ENCODE measurements at regions not wholly inside any gene's neighbourhood (a gene's known extent, or its start where the extent isn't known, plus 50 kb on each side); places are given as distances from the start of the nearest gene placed in this dataset.

DNA sequence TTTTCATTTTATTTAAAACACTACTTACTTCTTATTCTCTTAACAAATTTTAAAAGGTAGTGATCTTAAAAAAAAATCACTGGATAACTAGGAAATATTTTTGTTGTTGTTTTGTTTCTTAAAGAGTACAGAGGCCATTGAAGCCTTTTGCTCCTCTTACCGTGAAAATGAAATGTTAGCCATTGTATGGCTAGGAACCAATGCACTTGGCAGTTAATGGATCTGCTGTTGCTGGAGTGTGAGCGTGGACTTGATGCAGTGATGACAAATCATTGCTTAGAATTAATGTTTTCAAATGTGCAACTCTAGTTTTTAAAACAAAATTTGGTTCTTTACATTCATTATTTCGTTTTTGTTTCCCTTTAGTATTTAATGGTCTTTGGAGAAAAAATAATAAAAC is 162.3 kb downstream of the HAUS1 start:
- no peak for DNase-seq (ENCODE audit: low spot score)

GRCh38 chr18:46268671-46269070 is 164.5 kb downstream of the HAUS1 start:
- no peak for DNase-seq (ENCODE audit: low spot score)

GRCh38 chr18:46269275-46269674 is 165.1 kb downstream of the HAUS1 start:
- DNase-seq (ENCODE audit: low spot score): no peak

DNA sequence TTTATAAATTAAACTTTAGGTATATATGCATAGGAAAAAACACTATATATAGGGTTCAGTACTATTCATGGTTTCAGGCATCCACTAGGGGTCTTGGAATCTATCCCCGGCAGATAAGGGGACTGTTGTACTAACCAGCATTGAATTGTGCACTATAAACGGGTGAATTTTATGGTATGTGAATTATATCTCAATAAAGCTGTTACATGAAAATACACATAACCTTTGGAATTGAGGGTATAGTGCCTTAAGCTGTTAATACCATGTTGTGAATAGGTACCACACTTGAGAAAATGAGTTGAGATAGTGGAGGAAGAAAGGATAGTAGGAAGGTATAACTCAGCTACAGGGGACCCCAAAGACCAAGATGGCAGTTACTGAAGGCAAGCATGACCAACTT is 167.3 kb downstream of the HAUS1 start:
- no peak for DNase-seq (ENCODE audit: low spot score)

GRCh38 chr18:46273861-46274260 is 169.7 kb downstream of the HAUS1 start:
- no peak for DNase-seq (ENCODE audit: low spot score)

DNA sequence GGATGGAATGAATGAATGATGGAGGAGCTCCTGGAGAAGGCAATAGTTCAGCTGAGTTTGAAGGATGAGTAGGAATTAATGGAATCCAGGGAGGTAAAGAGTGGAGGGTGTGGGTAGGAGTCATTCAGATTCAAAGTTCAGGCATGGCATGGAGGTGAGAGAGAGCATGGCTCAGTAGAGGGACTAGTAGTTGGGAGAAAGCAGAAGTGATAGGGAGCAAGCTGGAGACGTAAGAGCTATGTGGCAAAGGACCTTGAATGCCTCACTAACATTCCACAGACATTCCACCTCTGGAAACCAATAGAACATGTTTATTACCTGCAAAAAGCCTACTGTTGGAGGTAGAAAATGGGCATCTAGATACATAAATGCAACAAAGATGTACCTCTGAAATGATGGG is 170.1 kb downstream of the HAUS1 start:
- no peak for DNase-seq (ENCODE audit: low spot score)

GRCh38 chr18:46275370-46275769 is 171.2 kb downstream of the HAUS1 start:
- DNase-seq (ENCODE audit: low spot score): no peak

DNA sequence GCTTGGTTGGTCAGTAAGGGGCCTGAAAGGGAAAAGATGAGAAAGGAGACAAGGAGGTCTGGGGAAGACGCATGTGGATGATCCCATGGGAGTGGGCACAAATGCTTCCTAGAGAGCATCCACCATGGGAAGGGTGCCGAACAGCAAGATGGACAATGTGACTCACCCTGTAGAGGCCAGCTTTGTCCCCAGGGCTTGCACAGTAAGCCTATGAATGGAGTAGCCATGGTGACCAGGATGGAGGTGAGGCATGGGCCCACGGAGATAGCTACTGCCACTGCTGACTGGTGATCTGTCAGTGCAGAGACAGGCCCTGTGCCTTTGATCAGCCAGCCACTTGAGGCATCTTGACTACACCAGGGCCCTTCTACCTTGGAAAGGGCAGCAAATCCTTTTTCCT is 172.6 kb downstream of the HAUS1 start:
- DNase-seq (ENCODE audit: low spot score): no peak

DNA sequence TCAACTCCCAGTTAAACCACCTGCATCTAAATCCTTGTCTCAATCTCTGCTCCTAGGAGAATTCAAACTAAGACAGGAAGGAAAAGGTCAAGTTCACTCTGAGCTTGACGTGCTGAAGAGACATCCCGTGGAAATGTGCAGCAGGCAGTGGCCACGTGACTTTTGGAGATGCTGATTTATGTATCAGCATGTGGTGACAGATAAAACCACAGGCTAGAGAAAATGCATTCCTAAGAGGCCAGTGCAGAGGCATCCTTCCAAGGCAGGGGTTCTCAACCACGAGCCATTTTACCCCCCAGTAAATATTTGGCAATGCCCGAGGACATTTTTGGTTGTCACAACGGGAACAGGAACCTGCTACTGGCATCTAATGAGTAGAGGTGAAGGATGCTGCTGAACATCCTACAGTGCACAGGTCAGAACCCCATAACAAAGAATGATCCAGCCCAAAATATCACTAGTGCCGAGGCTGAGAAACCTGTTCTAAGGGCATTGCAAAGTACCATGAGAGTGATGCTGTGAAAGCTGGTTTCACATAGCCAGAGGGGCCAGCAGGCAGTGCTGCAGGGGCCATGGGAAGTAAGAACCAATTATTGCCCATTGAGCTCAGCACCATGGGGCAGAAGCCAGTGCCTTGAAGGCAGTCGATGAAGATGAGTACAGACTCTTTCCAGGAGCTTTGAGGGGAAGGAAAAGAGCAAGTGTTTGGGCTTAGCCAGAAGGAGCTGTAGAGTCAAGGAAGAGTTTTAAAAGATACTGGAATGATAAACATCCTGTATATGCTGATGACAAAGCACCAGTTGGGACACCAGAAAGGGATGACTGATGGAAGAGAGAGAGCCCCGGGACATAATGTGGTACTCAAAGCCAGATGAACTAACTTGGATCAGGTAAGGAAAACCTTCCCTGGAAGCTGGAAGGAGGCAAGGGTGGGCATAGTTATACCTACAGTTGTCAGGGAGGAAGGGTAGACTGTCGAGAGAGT is 174.6 kb downstream of the HAUS1 start:
- peak; percentile 28 for DNase-seq (ENCODE audit: low spot score)

DNA sequence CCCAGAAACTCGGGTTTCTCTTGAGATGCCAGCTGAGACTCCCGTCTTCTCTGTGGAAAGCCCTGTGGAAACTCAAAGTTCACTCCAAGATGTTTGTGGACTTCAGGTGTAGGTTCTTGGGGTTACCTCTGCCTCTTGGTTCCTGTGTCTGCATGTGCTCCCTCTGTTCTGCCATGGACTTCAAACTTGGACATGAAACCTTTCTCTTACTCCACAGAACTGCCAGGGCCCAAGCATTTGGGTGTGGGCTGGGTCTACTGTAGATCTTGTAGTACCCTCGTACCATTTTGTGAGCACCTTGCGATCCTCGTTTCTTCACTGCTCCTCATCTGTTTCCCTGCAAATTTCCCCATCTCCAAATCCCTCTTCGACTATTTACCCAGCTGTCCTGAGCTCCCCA is 175.5 kb downstream of the HAUS1 start:
- DNase-seq (ENCODE audit: low spot score): peak; percentile 8

DNA sequence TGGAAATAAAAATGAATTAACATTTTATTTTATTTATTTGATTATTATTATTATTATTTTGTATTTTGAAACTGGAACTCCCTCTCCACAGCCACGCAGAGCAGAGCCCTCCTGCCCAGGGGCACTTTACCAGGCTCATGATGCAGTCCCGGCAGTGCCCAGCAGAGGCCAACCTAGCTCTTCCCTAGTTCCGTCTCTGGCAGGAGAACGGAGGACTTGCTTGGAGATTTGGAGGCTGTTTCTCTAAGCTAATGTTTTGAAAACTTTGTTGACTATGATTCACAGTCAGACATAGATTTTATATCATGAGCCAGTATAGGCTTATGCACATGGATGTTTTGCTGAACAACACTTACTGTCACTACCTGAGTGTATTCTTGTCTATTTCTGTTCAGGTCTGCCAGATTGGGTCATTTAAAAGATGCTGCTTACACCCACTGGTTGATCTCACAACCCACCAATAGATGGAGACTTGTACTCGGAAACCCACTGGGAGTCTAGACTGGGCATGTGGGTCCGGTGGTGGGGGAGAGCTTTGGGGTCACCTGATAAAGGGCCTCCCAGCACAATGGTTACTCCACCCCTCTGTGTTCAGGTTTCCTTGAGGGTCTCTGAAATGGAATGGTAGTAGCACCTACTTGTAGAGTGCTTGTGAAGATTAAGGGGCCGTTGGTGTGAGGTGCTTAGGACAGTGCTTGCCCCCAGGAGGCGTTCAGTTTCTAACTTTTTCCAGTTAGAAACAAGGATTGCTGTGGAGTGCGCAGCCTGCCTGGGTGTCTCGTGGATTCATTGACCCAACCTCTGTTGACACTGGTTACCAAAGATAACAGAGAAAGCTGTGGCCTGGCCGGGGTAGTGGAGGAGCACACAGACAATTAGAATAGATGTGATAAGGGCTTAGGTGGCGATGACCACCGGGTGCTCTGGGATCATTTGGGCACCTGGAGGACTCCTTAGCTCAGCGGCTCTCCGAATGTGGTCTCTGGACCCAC is 177.3 kb downstream of the HAUS1 start:
- DNase-seq (ENCODE audit: low spot score): peak; percentile 80

DNA sequence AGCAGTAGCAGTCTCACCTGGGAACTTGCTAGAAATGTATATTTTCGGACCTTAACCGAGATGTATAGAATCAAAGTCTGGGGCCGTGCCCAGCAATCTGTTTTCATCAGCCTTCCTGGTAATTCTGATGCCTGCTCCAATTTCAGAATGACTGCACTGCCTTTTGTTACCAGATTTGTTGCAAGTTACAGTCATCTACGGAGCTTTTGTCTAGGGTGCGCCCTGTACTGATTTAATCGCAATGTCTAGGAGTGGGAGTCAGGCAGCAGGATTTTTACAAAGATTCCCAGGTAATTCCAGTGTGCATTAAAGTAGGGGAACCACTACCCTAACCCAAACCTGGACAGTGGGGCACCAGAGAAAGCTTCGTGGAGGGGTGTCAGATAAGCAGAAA is 178.0 kb downstream of the HAUS1 start:
- no peak for DNase-seq (ENCODE audit: low spot score)

- DNase-seq (ENCODE audit: low spot score): no peak
These were observed 178.5 kb downstream of the HAUS1 start for GRCh38 chr18:46282646-46283045.

DNA sequence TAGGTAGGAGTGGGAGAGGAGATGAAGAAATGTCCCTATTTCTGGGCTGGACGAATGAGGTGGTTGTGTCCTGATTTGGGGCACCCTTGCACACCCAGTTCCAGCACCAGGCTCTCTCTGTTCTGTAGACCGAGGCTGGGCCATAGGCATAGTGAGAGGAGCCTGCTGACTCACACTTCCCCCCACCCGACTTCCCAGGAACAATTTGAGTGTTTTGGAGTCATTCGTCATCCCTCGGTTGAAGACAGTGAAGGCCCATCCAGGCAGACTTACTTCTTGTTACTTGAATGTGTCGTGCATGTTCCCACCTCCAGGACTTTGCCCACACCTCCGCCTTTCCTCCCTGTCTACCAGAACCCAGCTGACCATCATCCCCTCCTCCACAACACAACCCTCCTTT is 179.1 kb downstream of the HAUS1 start:
- no peak for DNase-seq (ENCODE audit: low spot score)

- peak; percentile 64 for DNase-seq (ENCODE audit: low spot score)
These were observed 179.7 kb downstream of the HAUS1 start for GRCh38 chr18:46283895-46284295.

- DNase-seq (ENCODE audit: low spot score): no peak
These were observed 185.3 kb downstream of the HAUS1 start for GRCh38 chr18:46289463-46289862.

DNA sequence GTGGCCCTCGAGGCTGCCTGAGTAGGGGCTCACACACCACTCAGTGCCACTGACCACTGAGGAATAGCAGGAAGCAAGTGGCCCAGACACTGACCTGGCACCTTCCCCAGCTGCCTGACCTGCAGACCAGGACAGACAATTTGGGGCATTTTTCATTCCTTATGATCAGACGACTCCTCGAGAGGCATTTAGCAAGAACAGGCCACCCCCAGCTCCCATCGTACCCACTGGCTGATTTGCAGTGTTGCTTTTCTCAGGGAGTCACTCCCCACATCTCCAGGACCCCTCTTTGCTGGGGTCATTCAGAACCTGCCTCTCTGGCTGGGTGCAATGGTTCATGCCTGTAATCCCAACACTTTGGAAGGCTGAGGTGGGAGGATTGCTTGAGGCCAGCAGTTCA is 185.7 kb downstream of the HAUS1 start:
- no peak for DNase-seq (ENCODE audit: low spot score)

- no peak for DNase-seq (ENCODE audit: low spot score)
These were observed 186.3 kb downstream of the HAUS1 start for GRCh38 chr18:46290440-46291020.

DNA sequence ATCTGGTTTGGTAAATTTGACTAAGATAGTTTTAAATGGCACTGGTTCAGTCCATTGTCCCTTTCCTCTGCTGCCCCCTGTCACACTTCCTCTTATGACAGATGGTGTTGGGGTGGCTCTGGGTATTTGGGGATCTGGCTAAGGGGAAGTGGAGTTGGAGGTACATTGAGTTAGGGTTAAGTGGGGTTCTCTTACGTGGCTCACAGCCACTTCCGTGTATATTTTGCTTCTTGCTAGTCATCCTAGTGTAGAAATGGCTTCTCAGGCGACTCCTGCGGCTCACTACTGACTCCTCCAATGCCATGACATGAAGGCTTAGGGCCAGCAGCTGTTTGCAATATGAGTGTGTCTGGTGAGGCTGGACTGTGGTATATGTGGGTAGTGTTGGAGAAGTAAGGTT is 187.0 kb downstream of the HAUS1 start:
- peak; percentile 23 for DNase-seq (ENCODE audit: low spot score)

- no peak for DNase-seq (ENCODE audit: low spot score)
These were observed 189.6 kb downstream of the HAUS1 start for GRCh38 chr18:46293742-46294181.

GRCh38 chr18:46294318-46294717 is 190.1 kb downstream of the HAUS1 start:
- no peak for DNase-seq (ENCODE audit: low spot score)

DNA sequence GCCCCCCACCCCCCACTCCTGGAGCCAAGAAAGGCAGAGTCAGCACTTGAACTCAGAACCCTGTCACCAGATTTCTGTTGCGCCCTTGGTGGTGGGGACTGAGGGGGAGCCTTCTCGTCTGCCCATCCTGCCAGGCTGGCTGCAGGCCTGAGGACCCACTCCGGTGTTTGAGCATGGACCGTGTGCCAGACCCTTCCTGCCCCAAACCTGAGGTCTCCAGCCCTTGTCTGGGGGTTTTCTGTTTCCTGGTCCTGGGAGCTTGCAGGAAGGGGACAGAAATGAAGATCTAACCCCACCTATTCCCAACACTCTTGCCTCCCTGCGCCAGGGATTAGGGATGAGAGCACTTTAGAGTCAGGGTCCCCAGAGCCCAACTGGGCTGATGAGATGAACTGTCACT is 190.6 kb downstream of the HAUS1 start:
- no peak for DNase-seq (ENCODE audit: low spot score)
